H1 (cell line): ENCODE measurements at regions not wholly inside any gene's neighbourhood (a gene's known extent, or its start where the extent isn't known, plus 50 kb on each side); places are given as distances from the start of the nearest gene placed in this dataset.

Experiments used
- ASH2L ChIP-seq: fragments of 200-600, 300-600 bp; sonication (generic); IDR thresholded peaks from one replicate; pipeline ENCODE4 v1.7.1; 2017; ENCODE audit warnings: low read length
- CTBP2 ChIP-seq: IDR thresholded peaks from 2 replicates; pipeline ENCODE4 v1.7.0; 2011; ENCODE audit warnings: borderline replicate concordance, mild to moderate bottlenecking, moderate library complexity, mixed read lengths, low read length; ENCODE audit not compliant: insufficient read depth, insufficient read length
- EZH2 ChIP-seq: fragments of 200-600 bp; sonication (generic); IDR thresholded peaks from 2 replicates; pipeline ENCODE4 v1.7.1; 2012; ENCODE audit warnings: low read depth, mild to moderate bottlenecking, moderate library complexity, low read length, inconsistent platforms; ENCODE audit not compliant: severe bottlenecking
- GTF2F1 ChIP-seq: IDR thresholded peaks from 2 replicates; pipeline ENCODE4 v1.6.1; 2012; ENCODE audit warnings: low read depth, low read length, improper control_type of control experiment, borderline replicate concordance
- POLR2A ChIP-seq, 2 experiments: IDR thresholded peaks; 1 replicate in 1 of 2; 2 replicates in 1 of 2; pipeline ENCODE4 v1.6.1; 2011; ENCODE audit warnings: low read depth in 2 of 2, low read length in 2 of 2, mild to moderate bottlenecking in 2 of 2; ENCODE audit errors: control extremely low read depth in 1 of 2
- SIX5 ChIP-seq: IDR thresholded peaks from 2 replicates; pipeline ENCODE4 v1.6.1; 2011; ENCODE audit warnings: mild to moderate bottlenecking, low read depth, low read length
- TF ChIP-seq, protein P1 (sequence below): fragments of 300-600 bp; sonication (generic); IDR thresholded peaks from 2 replicates; pipeline ENCODE4 v1.7.1; 2012; ENCODE audit warnings: low read length, moderate library complexity, mild to moderate bottlenecking, inconsistent platforms; ENCODE audit not compliant: insufficient replicate concordance
- TF ChIP-seq, protein P2 (sequence below): IDR thresholded peaks from 2 replicates; pipeline ENCODE4 v1.6.1; 2012; ENCODE audit warnings: inconsistent platforms

DNA sequence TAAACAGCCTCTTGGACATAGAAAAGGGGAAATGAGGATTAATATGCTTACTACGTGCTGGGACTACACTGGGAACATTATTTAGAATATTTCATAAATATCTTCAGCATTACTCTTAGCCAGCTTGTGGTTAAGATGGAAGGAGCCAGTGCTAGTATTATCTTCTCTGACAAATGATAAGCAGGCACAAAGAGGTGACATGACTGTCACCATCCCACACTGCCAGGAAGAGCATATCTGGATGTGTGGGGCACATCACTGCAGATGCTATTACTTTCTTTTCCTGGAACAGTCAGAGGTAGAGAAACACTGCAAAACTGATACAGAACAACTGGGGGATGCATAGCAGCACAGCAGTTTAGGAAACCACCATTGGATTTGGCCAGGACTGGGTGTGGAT lies 281.0 kb upstream of the TNC start (continued):
- TF ChIP-seq, protein P1, sequence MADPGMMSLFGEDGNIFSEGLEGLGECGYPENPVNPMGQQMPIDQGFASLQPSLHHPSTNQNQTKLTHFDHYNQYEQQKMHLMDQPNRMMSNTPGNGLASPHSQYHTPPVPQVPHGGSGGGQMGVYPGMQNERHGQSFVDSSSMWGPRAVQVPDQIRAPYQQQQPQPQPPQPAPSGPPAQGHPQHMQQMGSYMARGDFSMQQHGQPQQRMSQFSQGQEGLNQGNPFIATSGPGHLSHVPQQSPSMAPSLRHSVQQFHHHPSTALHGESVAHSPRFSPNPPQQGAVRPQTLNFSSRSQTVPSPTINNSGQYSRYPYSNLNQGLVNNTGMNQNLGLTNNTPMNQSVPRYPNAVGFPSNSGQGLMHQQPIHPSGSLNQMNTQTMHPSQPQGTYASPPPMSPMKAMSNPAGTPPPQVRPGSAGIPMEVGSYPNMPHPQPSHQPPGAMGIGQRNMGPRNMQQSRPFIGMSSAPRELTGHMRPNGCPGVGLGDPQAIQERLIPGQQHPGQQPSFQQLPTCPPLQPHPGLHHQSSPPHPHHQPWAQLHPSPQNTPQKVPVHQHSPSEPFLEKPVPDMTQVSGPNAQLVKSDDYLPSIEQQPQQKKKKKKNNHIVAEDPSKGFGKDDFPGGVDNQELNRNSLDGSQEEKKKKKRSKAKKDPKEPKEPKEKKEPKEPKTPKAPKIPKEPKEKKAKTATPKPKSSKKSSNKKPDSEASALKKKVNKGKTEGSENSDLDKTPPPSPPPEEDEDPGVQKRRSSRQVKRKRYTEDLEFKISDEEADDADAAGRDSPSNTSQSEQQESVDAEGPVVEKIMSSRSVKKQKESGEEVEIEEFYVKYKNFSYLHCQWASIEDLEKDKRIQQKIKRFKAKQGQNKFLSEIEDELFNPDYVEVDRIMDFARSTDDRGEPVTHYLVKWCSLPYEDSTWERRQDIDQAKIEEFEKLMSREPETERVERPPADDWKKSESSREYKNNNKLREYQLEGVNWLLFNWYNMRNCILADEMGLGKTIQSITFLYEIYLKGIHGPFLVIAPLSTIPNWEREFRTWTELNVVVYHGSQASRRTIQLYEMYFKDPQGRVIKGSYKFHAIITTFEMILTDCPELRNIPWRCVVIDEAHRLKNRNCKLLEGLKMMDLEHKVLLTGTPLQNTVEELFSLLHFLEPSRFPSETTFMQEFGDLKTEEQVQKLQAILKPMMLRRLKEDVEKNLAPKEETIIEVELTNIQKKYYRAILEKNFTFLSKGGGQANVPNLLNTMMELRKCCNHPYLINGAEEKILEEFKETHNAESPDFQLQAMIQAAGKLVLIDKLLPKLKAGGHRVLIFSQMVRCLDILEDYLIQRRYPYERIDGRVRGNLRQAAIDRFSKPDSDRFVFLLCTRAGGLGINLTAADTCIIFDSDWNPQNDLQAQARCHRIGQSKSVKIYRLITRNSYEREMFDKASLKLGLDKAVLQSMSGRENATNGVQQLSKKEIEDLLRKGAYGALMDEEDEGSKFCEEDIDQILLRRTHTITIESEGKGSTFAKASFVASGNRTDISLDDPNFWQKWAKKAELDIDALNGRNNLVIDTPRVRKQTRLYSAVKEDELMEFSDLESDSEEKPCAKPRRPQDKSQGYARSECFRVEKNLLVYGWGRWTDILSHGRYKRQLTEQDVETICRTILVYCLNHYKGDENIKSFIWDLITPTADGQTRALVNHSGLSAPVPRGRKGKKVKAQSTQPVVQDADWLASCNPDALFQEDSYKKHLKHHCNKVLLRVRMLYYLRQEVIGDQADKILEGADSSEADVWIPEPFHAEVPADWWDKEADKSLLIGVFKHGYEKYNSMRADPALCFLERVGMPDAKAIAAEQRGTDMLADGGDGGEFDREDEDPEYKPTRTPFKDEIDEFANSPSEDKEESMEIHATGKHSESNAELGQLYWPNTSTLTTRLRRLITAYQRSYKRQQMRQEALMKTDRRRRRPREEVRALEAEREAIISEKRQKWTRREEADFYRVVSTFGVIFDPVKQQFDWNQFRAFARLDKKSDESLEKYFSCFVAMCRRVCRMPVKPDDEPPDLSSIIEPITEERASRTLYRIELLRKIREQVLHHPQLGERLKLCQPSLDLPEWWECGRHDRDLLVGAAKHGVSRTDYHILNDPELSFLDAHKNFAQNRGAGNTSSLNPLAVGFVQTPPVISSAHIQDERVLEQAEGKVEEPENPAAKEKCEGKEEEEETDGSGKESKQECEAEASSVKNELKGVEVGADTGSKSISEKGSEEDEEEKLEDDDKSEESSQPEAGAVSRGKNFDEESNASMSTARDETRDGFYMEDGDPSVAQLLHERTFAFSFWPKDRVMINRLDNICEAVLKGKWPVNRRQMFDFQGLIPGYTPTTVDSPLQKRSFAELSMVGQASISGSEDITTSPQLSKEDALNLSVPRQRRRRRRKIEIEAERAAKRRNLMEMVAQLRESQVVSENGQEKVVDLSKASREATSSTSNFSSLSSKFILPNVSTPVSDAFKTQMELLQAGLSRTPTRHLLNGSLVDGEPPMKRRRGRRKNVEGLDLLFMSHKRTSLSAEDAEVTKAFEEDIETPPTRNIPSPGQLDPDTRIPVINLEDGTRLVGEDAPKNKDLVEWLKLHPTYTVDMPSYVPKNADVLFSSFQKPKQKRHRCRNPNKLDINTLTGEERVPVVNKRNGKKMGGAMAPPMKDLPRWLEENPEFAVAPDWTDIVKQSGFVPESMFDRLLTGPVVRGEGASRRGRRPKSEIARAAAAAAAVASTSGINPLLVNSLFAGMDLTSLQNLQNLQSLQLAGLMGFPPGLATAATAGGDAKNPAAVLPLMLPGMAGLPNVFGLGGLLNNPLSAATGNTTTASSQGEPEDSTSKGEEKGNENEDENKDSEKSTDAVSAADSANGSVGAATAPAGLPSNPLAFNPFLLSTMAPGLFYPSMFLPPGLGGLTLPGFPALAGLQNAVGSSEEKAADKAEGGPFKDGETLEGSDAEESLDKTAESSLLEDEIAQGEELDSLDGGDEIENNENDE: no peak
- TF ChIP-seq GTF2F1 (no peak), EZH2 (no peak), POLR2A (IDR thresholded peaks at IDR 0.05; ENCODE audit: control extremely low read depth in 1 of 2, low read depth in 2 of 2, low read length in 2 of 2) (no peak), ASH2L (no peak), CTBP2 (no peak), SIX5 (no peak)
- TF ChIP-seq, protein P2, sequence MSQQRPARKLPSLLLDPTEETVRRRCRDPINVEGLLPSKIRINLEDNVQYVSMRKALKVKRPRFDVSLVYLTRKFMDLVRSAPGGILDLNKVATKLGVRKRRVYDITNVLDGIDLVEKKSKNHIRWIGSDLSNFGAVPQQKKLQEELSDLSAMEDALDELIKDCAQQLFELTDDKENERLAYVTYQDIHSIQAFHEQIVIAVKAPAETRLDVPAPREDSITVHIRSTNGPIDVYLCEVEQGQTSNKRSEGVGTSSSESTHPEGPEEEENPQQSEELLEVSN: no peak
